GM23338 (cell line): ENCODE measurements at regions not wholly inside any gene's neighbourhood (a gene's known extent, or its start where the extent isn't known, plus 50 kb on each side); places are given as distances from the start of the nearest gene placed in this dataset.

Experiments
- ATAC-seq: fragments of 200-7000 bp; cut with Tn5 transposase; 3 replicates; pipeline ENCODE4 v1.9.1; 2020
- DNase-seq: peaks from one replicate; pipeline ENCODE4 v3.0.0-alpha.2; 2015; ENCODE audit warnings: low spot score
- H2AFZ ChIP-seq: fragments of 200-600 bp; sonication (generic); 2 replicates; pipeline ENCODE4 v1.8.0; 2016; ENCODE audit warnings: antibody characterized with exemption, mild to moderate bottlenecking, moderate library complexity
- H3F3A ChIP-seq: fragments of 200-600 bp; sonication (generic); replicated peaks from 2 replicates; pipeline ENCODE4 v1.8.0; 2017; ENCODE audit warnings: antibody characterized with exemption, mixed run types, low read depth
- H3K27ac ChIP-seq: fragments of 200-600 bp; sonication (generic); 2 replicates; pipeline ENCODE4 v1.6.1; 2016; ENCODE audit warnings: low read depth
- H3K27me3 ChIP-seq: fragments of 200-600 bp; sonication (generic); 2 replicates; pipeline ENCODE4 v1.8.0; 2016; ENCODE audit warnings: mild to moderate bottlenecking, mixed run types, moderate library complexity; ENCODE audit not compliant: insufficient read depth
- H3K36me3 ChIP-seq: fragments of 200-600 bp; sonication (generic); 2 replicates; pipeline ENCODE4 v1.8.0; 2016; ENCODE audit warnings: mild to moderate bottlenecking; ENCODE audit not compliant: insufficient read depth
- H3K4me1 ChIP-seq: fragments of 200-600 bp; sonication (generic); 2 replicates; pipeline ENCODE4 v1.8.0; 2016; ENCODE audit warnings: mild to moderate bottlenecking, moderate library complexity; ENCODE audit not compliant: insufficient read depth
- H3K4me2 ChIP-seq: fragments of 200-600 bp; sonication (generic); 2 replicates; pipeline ENCODE4 v1.7.1; 2017; ENCODE audit warnings: mixed run types
- H3K4me3 ChIP-seq: fragments of 200-600 bp; sonication (generic); 2 replicates; pipeline ENCODE4 v1.6.1; 2016; ENCODE audit warnings: mixed run types
- H3K79me2 ChIP-seq: fragments of 200-600 bp; sonication (generic); replicated peaks from 2 replicates; pipeline ENCODE4 v1.8.0; 2017; ENCODE audit warnings: mild to moderate bottlenecking; ENCODE audit not compliant: insufficient read depth
- H3K9me2 ChIP-seq: fragments of 200-600 bp; sonication (generic); 2 replicates; pipeline ENCODE4 v1.8.0; 2017; ENCODE audit not compliant: insufficient read depth
- H4K20me1 ChIP-seq: fragments of 200-600 bp; sonication (generic); replicated peaks from 2 replicates; pipeline ENCODE4 v1.8.0; 2017; ENCODE audit warnings: mild to moderate bottlenecking; ENCODE audit not compliant: insufficient read depth
- H3K27ac Mint-ChIP-seq: 2 replicates; pipeline ENCODE4 v1.8.0; 2020; ENCODE audit warnings: inconsistent platforms, mild to moderate bottlenecking, moderate library complexity, mixed read lengths
- H3K27me3 Mint-ChIP-seq: 3 replicates; pipeline ENCODE4 v1.8.0; 2022; ENCODE audit warnings: low read depth, mild to moderate bottlenecking, moderate library complexity, mixed read lengths, inconsistent platforms; ENCODE audit not compliant: insufficient read depth, poor library complexity
- H3K36me3 Mint-ChIP-seq: 3 replicates; pipeline ENCODE4 v1.8.0; 2021; ENCODE audit warnings: low read depth, mild to moderate bottlenecking, inconsistent platforms, moderate library complexity, mixed read lengths
- H3K4me1 Mint-ChIP-seq: 3 replicates; pipeline ENCODE4 v1.8.0; 2020; ENCODE audit warnings: mild to moderate bottlenecking, inconsistent platforms, mixed read lengths
- H3K4me3 Mint-ChIP-seq: 3 replicates; pipeline ENCODE4 v1.8.0; 2021; ENCODE audit warnings: moderate library complexity, mild to moderate bottlenecking, inconsistent platforms, mixed read lengths
- H3K9me3 Mint-ChIP-seq: 3 replicates; pipeline ENCODE4 v1.8.0; 2020; ENCODE audit warnings: moderate library complexity, mild to moderate bottlenecking, inconsistent platforms, mixed read lengths
- CREB1 ChIP-seq: fragments of 250-450 bp; sonication (Bioruptor Pico); IDR thresholded peaks from 2 replicates; pipeline ENCODE4 v1.5.0; 2020; ENCODE audit warnings: low read depth, mild to moderate bottlenecking, moderate library complexity
- CTCF ChIP-seq, 2 experiments: fragments of 200-600 bp in 1 of 2; sonication (generic) in 1 of 2; conservative IDR thresholded peaks; 2 replicates each; pipeline versions ENCODE4 v1.5.1 to v1.6.1; 2016 to 2017; ENCODE audit warnings: antibody characterized with exemption in 2 of 2, low read depth in 2 of 2, mild to moderate bottlenecking in 2 of 2, moderate library complexity in 1 of 2
- ETS1 ChIP-seq: IDR thresholded peaks from 2 replicates; pipeline ENCODE4 v1.6.1; 2016; ENCODE audit warnings: antibody characterized with exemption
- EZH2 ChIP-seq: fragments of 200-600 bp; sonication (generic); IDR thresholded peaks from one replicate; pipeline ENCODE4 v1.8.0; 2017; ENCODE audit warnings: antibody characterized with exemption, mild to moderate bottlenecking, low read depth; ENCODE audit not compliant: unreplicated experiment
- EZH2phosphoT487 ChIP-seq: fragments of 200-600 bp; sonication (generic); IDR thresholded peaks from one replicate; pipeline ENCODE4 v1.8.1; 2018; ENCODE audit warnings: antibody characterized with exemption; ENCODE audit not compliant: unreplicated experiment
- JUNB ChIP-seq: IDR thresholded peaks from one replicate; pipeline ENCODE4 v1.6.1; 2016; ENCODE audit warnings: antibody characterized with exemption; ENCODE audit not compliant: unreplicated experiment
- POLR2AphosphoS5 ChIP-seq: IDR thresholded peaks from 2 replicates; pipeline ENCODE4 v1.6.1; 2016; ENCODE audit warnings: antibody characterized with exemption, low read depth
- REST ChIP-seq: IDR thresholded peaks from one replicate; pipeline ENCODE4 v1.6.1; 2018; ENCODE audit warnings: antibody characterized with exemption; ENCODE audit not compliant: unreplicated experiment
- STAT1 ChIP-seq: IDR thresholded peaks from one replicate; pipeline ENCODE4 v1.6.1; 2016; ENCODE audit warnings: antibody characterized with exemption; ENCODE audit not compliant: unreplicated experiment
- ZNF114 ChIP-seq: fragments of 250-450 bp; sonication (Bioruptor Pico); IDR thresholded peaks from 2 replicates; pipeline ENCODE4 v1.5.0; 2020; ENCODE audit warnings: mild to moderate bottlenecking, moderate library complexity
- ZNF331 ChIP-seq: fragments of 250-450 bp; sonication (Bioruptor Pico); IDR thresholded peaks from 2 replicates; pipeline ENCODE4 v1.5.0; 2020; ENCODE audit warnings: low read depth, mild to moderate bottlenecking, moderate library complexity

GRCh38 chr9:3040761-3041160 lies 196.9 kb upstream of the PUM3 start:
- no peaks in the 10 kb centered on the region for H3K36me3 ChIP-seq
- no peaks in the 10 kb centered on the region for H3K79me2 ChIP-seq
- H3K27me3 Mint-ChIP-seq = no peaks in the 10 kb centered on the region
- no peak for ATAC-seq
- no peaks in the 10 kb centered on the region for H3K27me3 ChIP-seq
- TF ChIP-seq JUNB (no peak), REST (no peak), CREB1 (CRISPR knock-in tag) (no peak), EZH2 (no peak), ETS1 (no peak), POLR2AphosphoS5 (no peak)
- DNase-seq = no peak
- no peak overlapping the region for H2AFZ ChIP-seq
- no peak overlapping the region for H3K27ac ChIP-seq
- H3K4me1 Mint-ChIP-seq = no peaks in the 10 kb centered on the region
- no peak overlapping the region for H3K4me2 ChIP-seq
- no peak overlapping the region for H3K4me3 ChIP-seq
- no peaks in the 10 kb centered on the region for H3K36me3 Mint-ChIP-seq
- H3K27ac Mint-ChIP-seq = no peak overlapping the region
- no peaks in the 10 kb centered on the region for H4K20me1 ChIP-seq
- no peaks in the 10 kb centered on the region for H3K4me1 ChIP-seq
- H3K4me3 Mint-ChIP-seq = no peak overlapping the region
- no peaks in the 10 kb centered on the region for H3K9me3 Mint-ChIP-seq
- no peaks in the 10 kb centered on the region for H3F3A ChIP-seq
- H3K9me2 ChIP-seq = no peaks in the 10 kb centered on the region

- no peaks in the 10 kb centered on the region for H3K9me3 Mint-ChIP-seq
- H3K4me3 Mint-ChIP-seq = no peak overlapping the region
- H3K27me3 Mint-ChIP-seq = peaks cover 2% of the 10 kb centered on the region
- Histone ChIP-seq H3K9me2 (no peaks in the 10 kb centered on the region), H3F3A (no peaks in the 10 kb centered on the region), H3K4me3 (no peak overlapping the region), H2AFZ (no peak overlapping the region), H3K36me3 (no peaks in the 10 kb centered on the region), H3K27me3 (no peaks in the 10 kb centered on the region), H3K4me2 (no peak overlapping the region), H3K4me1 (no peaks in the 10 kb centered on the region), H4K20me1 (no peaks in the 10 kb centered on the region), H3K79me2 (no peaks in the 10 kb centered on the region), H3K27ac (no peak overlapping the region)
- H3K36me3 Mint-ChIP-seq = no peaks in the 10 kb centered on the region
- ATAC-seq = no peak
- no peak for DNase-seq
- no peak overlapping the region for H3K27ac Mint-ChIP-seq
- H3K4me1 Mint-ChIP-seq = no peaks in the 10 kb centered on the region
- TF ChIP-seq EZH2 (no peak), ZNF331 (CRISPR knock-in tag) (no peak), CTCF (conservative IDR thresholded peaks at IDR 0.05; ENCODE audit: low read depth in 2 of 2) (no peak), ZNF114 (no peak), EZH2phosphoT487 (no peak), STAT1 (no peak), ETS1 (no peak), JUNB (no peak), REST (no peak), CREB1 (CRISPR knock-in tag) (no peak), POLR2AphosphoS5 (no peak)
Measured at GRCh38 chr9:3036333-3036700, 192.4 kb upstream of the PUM3 start.
